CD4-positive, alpha-beta T cell (primary cell): ENCODE measurements at regions not wholly inside any gene's neighbourhood (a gene's known extent, or its start where the extent isn't known, plus 50 kb on each side); places are given as distances from the start of the nearest gene placed in this dataset.

ENCODE experiments used
- ATAC-seq: fragments of 200-7000 bp; cut with Tn5 transposase; one replicate; pipeline ENCODE4 v1.10.0; 2022; ENCODE audit warnings: mild to moderate bottlenecking; ENCODE audit not compliant: poor library complexity
- CTCF ChIA-PET: fragments of 350-600 bp; sonication (Branson Sonifier 250); formaldehyde crosslinking; loops from one replicate; lab custom pipeline; 2021; ENCODE audit warnings: antibody characterized with exemption, inconsistent platforms; lab: Charles Lee
- POLR2A ChIA-PET: fragments of 350-600 bp; sonication (Branson Sonifier 250); formaldehyde crosslinking; loops from one replicate; lab custom pipeline; 2021; ENCODE audit warnings: antibody characterized with exemption, inconsistent platforms; lab: Charles Lee
- DNase-seq, 14 experiments: peaks; one replicate each; pipeline ENCODE4 v3.0.0-alpha.2; 2013 to 2020; ENCODE audit warnings: mixed read lengths in 2 of 14
- H3K27ac ChIP-seq, 2 donors: one replicate each; pipeline versions ENCODE4 v1.5.1 to v1.7.0; 2013; ENCODE audit warnings: low read length in 2 of 2, low read depth in 1 of 2, mild to moderate bottlenecking in 1 of 2
- H3K27me3 ChIP-seq, 2 experiments: 1 replicate in 1 of 2; 2 replicates in 1 of 2; pipeline versions ENCODE4 v1.6.1 to v1.7.0; 2013; ENCODE audit warnings: low read length in 2 of 2, control low read depth in 1 of 2, mild to moderate bottlenecking in 1 of 2, moderate library complexity in 1 of 2; ENCODE audit not compliant: insufficient read depth in 2 of 2, control insufficient read depth in 1 of 2
- H3K36me3 ChIP-seq: one replicate; pipeline ENCODE4 v1.6.1; 2013; ENCODE audit warnings: low read length, control low read depth; ENCODE audit not compliant: insufficient read depth
- H3K4me1 ChIP-seq: one replicate; pipeline ENCODE4 v1.6.1; 2013; ENCODE audit warnings: low read length, control low read depth; ENCODE audit not compliant: insufficient read depth
- H3K4me3 ChIP-seq: one replicate; pipeline ENCODE4 v1.5.1; 2013; ENCODE audit warnings: mild to moderate bottlenecking, low read length, moderate library complexity
- H3K9me3 ChIP-seq, 2 experiments: 1 replicate in 1 of 2; 2 replicates in 1 of 2; pipeline versions ENCODE4 v1.6.1 to v1.7.0; 2013; ENCODE audit warnings: low read length in 2 of 2, mild to moderate bottlenecking in 2 of 2, control low read depth in 1 of 2, moderate library complexity in 1 of 2; ENCODE audit not compliant: control insufficient read depth in 1 of 2, insufficient read depth in 1 of 2
- H3K27ac Mint-ChIP-seq: one replicate; pipeline ENCODE4 v1.8.0; 2020; ENCODE audit warnings: mixed read lengths
- H3K27me3 Mint-ChIP-seq: one replicate; pipeline ENCODE4 v1.8.0; 2021; ENCODE audit warnings: mixed read lengths
- H3K36me3 Mint-ChIP-seq: one replicate; pipeline ENCODE4 v1.8.0; 2021; ENCODE audit warnings: low read depth, mixed read lengths
- H3K4me1 Mint-ChIP-seq: one replicate; pipeline ENCODE4 v1.8.0; 2021; ENCODE audit warnings: low read depth, mixed read lengths
- H3K4me3 Mint-ChIP-seq: one replicate; pipeline ENCODE4 v1.8.0; 2020; ENCODE audit warnings: mild to moderate bottlenecking, mixed read lengths
- H3K9me3 Mint-ChIP-seq: one replicate; pipeline ENCODE4 v1.8.0; 2020; ENCODE audit warnings: mixed read lengths
- intact Hi-C, 2 experiments: fragments of 100-400 bp; cut with DNase I in 1 of 2; cut with micrococcal nuclease in 1 of 2; formaldehyde crosslinking; loops; one replicate each; pipeline versions ENCODE4 v1.15.1 to v1.9.0; 2023 to 2025; cut with DNase I, micrococcal nuclease
- TF ChIP-seq, protein P1 (sequence below): fragments of 200-600 bp; IDR thresholded peaks from one replicate; pipeline ENCODE4 v1.8.0; 2022; ENCODE audit warnings: antibody characterized with exemption, mild to moderate bottlenecking

DNA sequence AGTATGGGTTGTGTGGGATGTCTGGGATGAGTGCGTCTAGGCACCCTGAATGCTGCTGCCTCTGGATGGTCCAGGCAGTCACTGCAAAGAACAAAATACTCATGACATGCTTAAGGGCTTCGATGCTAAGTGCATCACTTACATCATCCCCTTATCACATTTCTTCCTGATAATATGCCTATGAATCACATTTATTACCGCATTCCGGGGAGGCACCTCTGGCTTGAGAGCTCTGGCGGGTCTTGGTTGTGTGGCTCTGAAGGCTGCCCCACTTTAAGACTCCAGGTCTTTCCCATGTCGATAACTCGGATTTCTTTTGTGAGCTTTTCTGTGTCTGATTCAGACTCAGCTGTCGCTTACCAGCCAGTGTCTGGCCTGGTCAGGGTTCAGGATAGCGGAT, 1126.4 kb downstream of the TBC1D22A start:
- no peaks in the 10 kb centered on the region for H3K9me3 Mint-ChIP-seq
- no peak overlapping the region for H3K4me3 Mint-ChIP-seq
- no peak overlapping the region for H3K27ac Mint-ChIP-seq
- ChIA-PET POLR2A (no interaction called here), CTCF (no interaction called here)
- Histone ChIP-seq H3K36me3 (no peaks in the 10 kb centered on the region), H3K9me3 (peaks cover 0 to 8% of the 10 kb centered on the region in 2 experiments), H3K27ac (no peak overlapping the region), H3K27me3 (no peaks in the 10 kb centered on the region), H3K4me3 (no peak overlapping the region), H3K4me1 (no peaks in the 10 kb centered on the region)
- no peak for ATAC-seq
- no peaks in the 10 kb centered on the region for H3K36me3 Mint-ChIP-seq
- H3K4me1 Mint-ChIP-seq: no peaks in the 10 kb centered on the region
- H3K27me3 Mint-ChIP-seq: peaks cover 4% of the 10 kb centered on the region
- TF ChIP-seq, protein P1, sequence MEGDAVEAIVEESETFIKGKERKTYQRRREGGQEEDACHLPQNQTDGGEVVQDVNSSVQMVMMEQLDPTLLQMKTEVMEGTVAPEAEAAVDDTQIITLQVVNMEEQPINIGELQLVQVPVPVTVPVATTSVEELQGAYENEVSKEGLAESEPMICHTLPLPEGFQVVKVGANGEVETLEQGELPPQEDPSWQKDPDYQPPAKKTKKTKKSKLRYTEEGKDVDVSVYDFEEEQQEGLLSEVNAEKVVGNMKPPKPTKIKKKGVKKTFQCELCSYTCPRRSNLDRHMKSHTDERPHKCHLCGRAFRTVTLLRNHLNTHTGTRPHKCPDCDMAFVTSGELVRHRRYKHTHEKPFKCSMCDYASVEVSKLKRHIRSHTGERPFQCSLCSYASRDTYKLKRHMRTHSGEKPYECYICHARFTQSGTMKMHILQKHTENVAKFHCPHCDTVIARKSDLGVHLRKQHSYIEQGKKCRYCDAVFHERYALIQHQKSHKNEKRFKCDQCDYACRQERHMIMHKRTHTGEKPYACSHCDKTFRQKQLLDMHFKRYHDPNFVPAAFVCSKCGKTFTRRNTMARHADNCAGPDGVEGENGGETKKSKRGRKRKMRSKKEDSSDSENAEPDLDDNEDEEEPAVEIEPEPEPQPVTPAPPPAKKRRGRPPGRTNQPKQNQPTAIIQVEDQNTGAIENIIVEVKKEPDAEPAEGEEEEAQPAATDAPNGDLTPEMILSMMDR: no peak
- DNase-seq: no peak
- intact Hi-C loops: no loop called here

DNA sequence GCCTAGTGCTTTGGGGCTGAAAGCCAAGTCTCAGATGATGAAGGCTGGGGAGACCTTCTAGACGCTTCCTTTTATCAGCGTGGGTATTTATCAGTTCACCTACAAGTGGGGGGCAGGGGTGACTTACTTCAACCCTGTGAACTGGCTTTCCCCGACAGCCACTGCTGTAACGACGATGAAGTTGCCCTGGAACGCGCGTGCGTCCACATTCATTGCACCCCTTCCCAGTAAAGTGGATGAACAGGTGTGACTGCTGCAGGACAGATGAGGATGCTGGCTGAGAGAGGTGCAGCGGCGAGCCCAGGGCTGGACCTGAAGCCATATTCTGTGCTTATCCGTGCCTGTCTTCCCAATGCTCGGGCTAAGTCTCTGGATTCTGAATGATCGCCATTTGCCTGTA, 1122.3 kb downstream of the TBC1D22A start:
- H3K4me1 Mint-ChIP-seq: no peaks in the 10 kb centered on the region
- no peaks in the 10 kb centered on the region for H3K9me3 Mint-ChIP-seq
- H3K36me3 ChIP-seq: no peaks in the 10 kb centered on the region
- no peak overlapping the region for H3K4me3 Mint-ChIP-seq
- ATAC-seq (no peak), DNase-seq (no peak)
- H3K4me3 ChIP-seq: no peak overlapping the region
- ChIA-PET CTCF (no interaction called here), POLR2A (no interaction called here)
- H3K27me3 Mint-ChIP-seq: peaks cover 4% of the 10 kb centered on the region
- TF ChIP-seq, protein P1: no peak
- intact Hi-C loops: no loop called here
- H3K27ac Mint-ChIP-seq: no peak overlapping the region
- no peaks in the 10 kb centered on the region for H3K4me1 ChIP-seq
- H3K27me3 ChIP-seq: peaks cover 0 to 3% of the 10 kb centered on the region in 2 experiments
- H3K36me3 Mint-ChIP-seq: no peaks in the 10 kb centered on the region
- H3K9me3 ChIP-seq: peaks cover 0 to 6% of the 10 kb centered on the region in 2 experiments
- no peak overlapping the region for H3K27ac ChIP-seq

DNA sequence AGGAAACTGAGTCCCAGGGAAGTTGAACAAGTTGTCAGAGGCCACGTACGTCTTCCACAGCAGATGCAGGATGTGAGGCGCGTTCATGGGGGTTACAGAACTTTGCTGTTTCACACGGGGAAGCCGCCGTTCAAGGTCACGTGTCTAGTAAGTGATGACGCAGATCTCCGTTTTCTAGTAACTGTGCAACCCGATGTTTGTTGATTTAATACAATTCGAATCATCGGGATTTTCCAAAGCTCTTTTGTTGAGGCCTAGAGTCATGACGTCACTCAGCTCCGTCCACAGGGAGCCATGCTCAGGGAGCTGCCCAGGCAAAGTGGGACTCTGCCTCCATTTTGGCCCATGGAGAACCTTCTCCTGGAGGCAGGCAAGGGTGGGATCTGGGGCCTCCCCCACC, 1121.8 kb downstream of the TBC1D22A start:
- Histone ChIP-seq H3K9me3 (peaks cover 0 to 6% of the 10 kb centered on the region in 2 experiments), H3K4me3 (no peak overlapping the region), H3K27me3 (peaks cover 3 to 7% of the 10 kb centered on the region in 2 experiments), H3K4me1 (no peaks in the 10 kb centered on the region), H3K27ac (no peak overlapping the region), H3K36me3 (no peaks in the 10 kb centered on the region)
- intact Hi-C loops: no loop called here
- ATAC-seq (no peak), DNase-seq (no peak)
- TF ChIP-seq, protein P1: no peak
- Mint-ChIP-seq H3K4me1 (no peaks in the 10 kb centered on the region), H3K27ac (no peak overlapping the region), H3K4me3 (no peak overlapping the region), H3K9me3 (no peaks in the 10 kb centered on the region), H3K27me3 (peaks cover 4% of the 10 kb centered on the region), H3K36me3 (no peaks in the 10 kb centered on the region)
- POLR2A ChIA-PET: no interaction called here
- CTCF ChIA-PET: no interaction called here
